Muscle of leg (tissue), 3 donors: ENCODE measurements at regions not wholly inside any gene's neighbourhood (a gene's known extent, or its start where the extent isn't known, plus 50 kb on each side); places are given as distances from the start of the nearest gene placed in this dataset.
A peak's percentile ranks its signal among the peaks of the same experiment; 100 is the strongest.

Experiments used
- DNase-seq: peaks from one replicate; pipeline ENCODE4 v3.0.0; 2013
- H3K27ac ChIP-seq: one replicate; pipeline ENCODE4 v1.5.1; 2013; ENCODE audit warnings: mild to moderate bottlenecking, low read length, control low read depth
- H3K27me3 ChIP-seq: one replicate; pipeline ENCODE4 v1.6.1; 2013; ENCODE audit warnings: low read length; ENCODE audit not compliant: control insufficient read depth, insufficient read depth
- H3K36me3 ChIP-seq: one replicate; pipeline ENCODE4 v1.6.1; 2013; ENCODE audit warnings: low read length; ENCODE audit not compliant: control insufficient read depth, insufficient read depth
- H3K4me1 ChIP-seq: one replicate; pipeline ENCODE4 v1.6.1; 2013; ENCODE audit warnings: low read length; ENCODE audit not compliant: control insufficient read depth, insufficient read depth
- H3K4me3 ChIP-seq: one replicate; pipeline ENCODE4 v1.5.1; 2013; ENCODE audit warnings: low read length, control low read depth
- H3K9me3 ChIP-seq: replicated peaks from 2 replicates; pipeline ENCODE4 v1.6.1; 2013; ENCODE audit warnings: low read depth, low read length; ENCODE audit not compliant: control insufficient read depth
- WGBS: methylation state at CpG from one replicate; pipeline ENCODE4 v1.1.5; 2013; ENCODE audit warnings: missing lambda C conversion rate; ENCODE audit not compliant: insufficient coverage; 5-methylcytosine and 5-hydroxymethylcytosine counted together

DNA sequence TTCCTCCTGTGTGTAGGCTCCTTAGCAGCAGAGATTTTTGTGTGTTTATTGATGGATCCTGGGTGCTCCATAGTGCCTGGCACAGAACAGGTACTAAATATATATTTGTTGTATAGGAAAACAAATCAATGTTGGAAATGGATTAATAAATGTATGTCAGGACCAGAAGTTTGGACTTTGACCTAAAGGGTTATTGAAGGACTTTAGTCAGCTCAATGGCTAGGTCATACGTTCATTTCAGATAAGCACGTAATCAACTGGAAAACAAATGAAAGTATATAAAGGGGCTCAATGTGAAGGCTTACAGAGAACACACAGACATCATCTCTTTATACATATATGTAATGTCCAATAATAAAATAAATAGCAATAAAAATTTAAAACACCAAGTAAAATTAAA, 56.2 kb upstream of the PALM2AKAP2 start:
- WGBS: no CpG with 5 or more reads among the region's 2 CpGs
- H3K9me3 ChIP-seq: no peaks in the 10 kb centered on the region

DNA sequence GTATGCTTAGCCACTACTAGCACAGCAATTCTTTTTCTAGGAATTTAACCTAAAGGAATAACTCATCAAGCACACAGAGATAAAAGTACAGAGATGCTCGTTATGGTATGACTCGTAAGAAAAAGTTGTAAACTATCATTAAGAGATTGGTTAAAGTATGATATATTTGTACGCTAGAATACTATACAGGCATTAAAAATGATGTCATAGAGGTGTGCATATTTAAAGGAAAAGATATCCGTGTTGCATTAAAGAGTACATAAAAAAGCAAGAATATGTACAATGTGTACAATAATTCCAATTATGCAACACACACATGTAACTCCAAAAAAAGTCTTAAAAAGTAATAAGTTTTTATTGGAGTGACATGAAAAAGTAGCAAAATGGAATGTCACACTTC, 54.5 kb upstream of the PALM2AKAP2 start:
- no CpG with 5 or more reads among the region's 4 CpGs for WGBS
- no peak for DNase-seq

More for the DNA sequence above, 56.2 kb upstream of the PALM2AKAP2 start:
- Histone ChIP-seq H3K4me1 (peaks cover 2% of the 10 kb centered on the region), H3K4me3 (no peak overlapping the region), H3K27me3 (no peaks in the 10 kb centered on the region), H3K27ac (no peak overlapping the region), H3K36me3 (no peaks in the 10 kb centered on the region)
- no peak for DNase-seq

DNA sequence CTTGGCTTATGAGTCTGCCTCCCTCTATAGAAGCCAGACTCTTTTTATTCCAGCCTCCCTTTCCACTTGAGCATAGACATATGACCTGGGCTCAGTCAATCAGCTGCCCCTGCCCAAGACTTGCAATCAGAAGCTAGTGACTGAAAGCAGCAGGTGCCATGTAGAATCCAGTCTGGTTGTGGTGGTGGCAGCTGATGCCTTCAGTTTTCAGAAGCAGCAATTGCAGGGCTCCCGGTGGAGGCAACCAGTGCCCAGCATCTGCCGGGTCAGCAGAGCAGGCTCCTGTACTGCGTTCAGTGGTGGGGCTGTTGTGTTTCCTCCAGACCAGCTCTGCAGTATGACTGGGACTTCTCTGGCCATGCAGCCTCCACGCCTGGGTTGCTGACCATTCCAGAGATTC, 53.9 kb upstream of the PALM2AKAP2 start:
- Histone ChIP-seq H3K4me1 (peaks cover under 1% of the 10 kb centered on the region), H3K27me3 (no peaks in the 10 kb centered on the region), H3K27ac (peak overlapping the region; percentile 10), H3K9me3 (no peaks in the 10 kb centered on the region), H3K36me3 (no peaks in the 10 kb centered on the region), H3K4me3 (peak overlapping the region; percentile 8)
- DNase-seq: peak; percentile 85
- WGBS: 66% methylated on average over 3 of the region's 4 CpGs

More for the DNA sequence above, 54.5 kb upstream of the PALM2AKAP2 start:
- peaks cover 2% of the 10 kb centered on the region for H3K4me1 ChIP-seq
- no peak overlapping the region for H3K4me3 ChIP-seq
- H3K27me3 ChIP-seq: no peaks in the 10 kb centered on the region
- H3K9me3 ChIP-seq: no peaks in the 10 kb centered on the region
- H3K36me3 ChIP-seq: no peaks in the 10 kb centered on the region
- no peak overlapping the region for H3K27ac ChIP-seq

DNA sequence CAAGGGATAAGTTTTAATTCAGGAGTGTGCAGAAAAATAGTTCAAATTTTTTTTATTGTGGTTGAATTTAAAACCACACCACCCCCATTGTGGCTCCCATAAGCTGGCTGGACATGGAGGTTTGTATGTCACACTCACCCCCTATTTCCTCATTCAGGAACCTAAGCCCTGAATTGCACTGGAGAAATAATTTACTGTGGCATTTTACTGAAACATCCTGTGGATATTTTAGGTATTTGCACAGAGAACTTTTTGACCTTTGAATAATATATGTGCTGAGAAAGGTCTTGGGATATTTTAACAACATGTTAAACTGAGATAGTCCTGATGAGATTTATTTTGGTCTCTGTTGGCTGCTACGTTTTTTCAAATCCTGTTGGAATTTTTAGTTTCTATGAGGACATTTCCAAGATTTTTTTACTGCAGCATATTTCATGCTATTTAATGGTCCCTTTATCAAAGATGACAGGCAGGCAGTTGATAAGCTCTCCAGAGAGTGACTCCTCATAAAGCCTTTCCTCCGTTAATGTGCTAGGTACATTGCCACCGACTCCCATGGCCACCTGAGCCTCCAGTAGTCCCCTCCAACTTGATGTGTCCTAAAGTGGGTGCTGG, 51.2 kb upstream of the PALM2AKAP2 start:
- WGBS: no CpG with 5 or more reads among the region's 3 CpGs
- Histone ChIP-seq H3K27me3 (no peaks in the 10 kb centered on the region), H3K4me3 (no peak overlapping the region), H3K36me3 (no peaks in the 10 kb centered on the region), H3K4me1 (no peaks in the 10 kb centered on the region), H3K27ac (no peak overlapping the region), H3K9me3 (no peaks in the 10 kb centered on the region)
- DNase-seq: no peak

DNA sequence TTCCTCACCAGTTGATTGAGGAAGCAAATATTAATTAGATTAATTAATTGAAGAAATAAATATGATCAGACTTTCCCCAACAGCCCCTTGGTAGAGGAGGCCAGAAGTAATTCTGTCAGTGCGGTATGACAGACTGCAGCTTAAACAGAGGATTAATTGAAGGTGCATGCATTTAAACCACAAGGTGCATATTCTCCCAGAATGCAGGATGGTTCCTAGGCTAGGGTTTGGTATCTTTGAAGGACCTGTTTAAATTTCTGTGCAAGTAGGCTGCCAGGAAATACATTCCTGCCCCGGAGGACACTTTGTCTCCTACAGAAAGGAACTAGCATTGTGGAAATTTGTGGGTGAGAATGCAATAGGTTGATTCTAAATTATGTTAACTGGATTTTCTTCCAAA, 50.5 kb upstream of the PALM2AKAP2 start:
- 40% methylated on average over 1 of the region's 2 CpGs for WGBS
- DNase-seq: no peak
- no peak overlapping the region for H3K27ac ChIP-seq
- no peak overlapping the region for H3K4me3 ChIP-seq
- H3K36me3 ChIP-seq: no peaks in the 10 kb centered on the region
- H3K9me3 ChIP-seq: no peaks in the 10 kb centered on the region
- H3K4me1 ChIP-seq: no peaks in the 10 kb centered on the region
- no peaks in the 10 kb centered on the region for H3K27me3 ChIP-seq
